HG03354 (cell line): ENCODE measurements at regions not wholly inside any gene's neighbourhood (a gene's known extent, or its start where the extent isn't known, plus 50 kb on each side); places are given as distances from the start of the nearest gene placed in this dataset.
A peak's percentile ranks its signal among the peaks of the same experiment; 100 is the strongest.

Source experiments
- ATAC-seq: cut with Tn5 transposase; IDR thresholded peaks from one replicate; pipeline ENCODE4 v1.9.1; 2021; ENCODE audit warnings: mild to moderate bottlenecking; ENCODE audit not compliant: unreplicated experiment, poor library complexity, severe bottlenecking

DNA sequence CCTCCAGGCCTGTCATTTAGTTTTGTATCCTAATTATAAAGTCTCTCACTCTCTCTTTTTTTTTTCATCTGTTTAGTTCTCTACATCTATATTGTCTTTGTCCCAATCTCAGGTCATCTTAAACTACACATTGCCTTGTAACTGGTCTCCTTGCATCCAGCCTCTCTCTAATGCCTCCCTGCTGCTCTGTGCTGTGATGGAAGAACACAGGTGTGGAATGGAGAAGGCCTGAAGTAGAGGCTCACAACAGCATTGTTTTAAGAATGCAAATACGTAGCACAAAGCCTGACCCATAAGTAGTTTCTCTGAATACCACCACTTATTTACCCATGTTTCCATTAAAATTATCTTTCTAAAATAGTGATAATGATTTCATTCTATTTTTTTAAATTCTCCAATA is 108.8 kb upstream of the FRY start:
- no peak for ATAC-seq

DNA sequence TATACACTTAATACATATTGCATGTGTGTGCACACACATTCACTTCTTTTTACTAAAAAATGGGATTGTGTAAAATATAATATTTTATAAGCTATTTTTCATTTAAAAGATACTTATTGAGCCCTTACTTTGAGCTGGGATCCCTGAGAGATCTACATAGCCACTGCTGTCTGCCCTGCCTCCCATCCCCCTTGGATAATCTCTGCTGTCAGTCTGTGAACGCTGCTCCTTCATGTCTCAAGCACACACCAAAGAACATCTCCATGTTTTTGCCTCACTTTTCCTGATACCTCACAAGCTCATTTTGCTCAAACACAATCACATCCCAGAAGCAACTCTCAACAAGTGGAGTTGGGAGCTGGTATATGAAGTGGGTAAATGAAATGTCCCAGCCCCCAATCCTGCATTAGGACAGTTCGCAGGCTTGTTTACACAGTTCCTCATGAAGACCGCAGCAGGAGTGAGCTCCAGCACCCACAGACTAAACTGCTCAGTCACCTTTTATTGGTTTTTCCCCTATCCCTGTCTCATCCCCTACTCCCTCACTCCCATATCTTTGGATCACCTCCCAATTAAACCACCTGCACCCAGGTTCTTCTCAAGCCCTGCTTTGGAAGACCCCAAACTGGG is 108.3 kb upstream of the FRY start:
- ATAC-seq = no peak

DNA sequence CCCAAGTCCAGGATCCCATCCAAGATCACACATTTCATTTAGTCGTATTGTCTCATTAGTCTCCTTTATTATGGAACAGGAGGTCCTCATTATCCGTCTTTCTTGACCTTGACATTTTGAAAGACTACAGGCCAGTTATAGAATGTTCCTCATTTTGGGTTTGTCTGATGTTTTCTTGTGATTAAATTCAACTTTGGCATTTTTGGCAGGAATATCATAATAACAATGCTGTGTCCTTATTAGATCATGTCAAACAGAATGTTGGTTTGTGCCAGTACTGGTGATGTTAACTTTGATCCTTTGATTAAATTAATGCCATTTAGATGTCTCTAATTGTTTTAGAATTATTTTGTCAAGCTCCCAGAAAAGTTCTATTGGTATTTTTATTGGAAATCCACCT is 106.5 kb upstream of the FRY start:
- no peak for ATAC-seq

DNA sequence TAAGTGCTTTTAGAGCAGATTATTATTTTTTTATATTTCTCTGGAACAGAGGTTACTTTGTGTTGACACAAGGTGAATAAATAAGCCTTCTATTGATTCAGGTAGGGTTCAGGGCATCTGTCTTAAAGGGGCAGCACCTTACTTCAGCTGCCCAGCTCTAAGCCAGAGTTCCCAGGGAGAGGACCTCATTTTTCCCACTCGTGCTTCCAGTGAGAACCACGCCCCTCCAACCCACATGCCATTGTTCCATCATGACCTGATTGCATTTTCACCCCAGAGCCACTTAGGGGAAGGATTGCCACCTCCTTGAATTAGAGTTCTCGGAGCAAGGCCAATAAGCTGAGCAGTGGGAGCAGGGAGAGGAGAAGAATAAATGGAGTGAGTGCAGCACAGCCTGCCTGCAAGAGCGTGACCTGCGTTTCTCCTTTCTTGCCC is 104.3 kb upstream of the FRY start:
- no peak for ATAC-seq

DNA sequence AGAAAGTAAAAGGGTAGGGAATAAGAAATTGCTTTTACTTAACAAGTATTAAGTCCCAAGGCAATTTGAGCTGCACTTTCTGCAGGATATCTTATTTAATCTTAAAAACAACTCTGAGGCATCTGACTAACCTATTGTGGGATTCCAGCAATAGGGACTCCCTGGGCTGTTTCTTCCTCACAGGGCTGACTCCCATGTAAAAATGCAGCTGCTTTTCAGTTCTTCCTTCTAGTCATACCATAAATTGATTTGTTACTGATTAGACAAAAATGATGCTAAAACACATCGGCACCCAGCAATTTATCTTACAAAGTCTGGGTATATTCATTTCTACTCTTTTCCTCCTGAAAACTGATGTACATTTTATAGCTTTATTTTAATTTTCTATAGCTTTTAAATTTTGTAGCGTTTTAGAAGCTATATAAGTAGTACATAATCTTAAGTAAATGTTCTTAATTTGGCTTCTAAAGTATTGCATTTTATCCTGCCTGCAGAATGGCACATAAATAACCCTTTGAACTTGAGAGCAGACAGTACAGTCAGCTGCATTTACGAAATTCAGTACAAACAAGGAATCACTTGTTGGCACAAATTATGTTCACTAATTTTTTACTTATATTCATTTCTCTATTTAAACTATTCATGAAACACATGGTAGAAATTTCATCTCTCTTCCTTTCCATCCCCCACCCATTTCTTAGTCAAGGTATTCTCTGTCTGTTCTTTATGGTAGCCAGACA is 102.4 kb upstream of the FRY start:
- ATAC-seq = no peak

DNA sequence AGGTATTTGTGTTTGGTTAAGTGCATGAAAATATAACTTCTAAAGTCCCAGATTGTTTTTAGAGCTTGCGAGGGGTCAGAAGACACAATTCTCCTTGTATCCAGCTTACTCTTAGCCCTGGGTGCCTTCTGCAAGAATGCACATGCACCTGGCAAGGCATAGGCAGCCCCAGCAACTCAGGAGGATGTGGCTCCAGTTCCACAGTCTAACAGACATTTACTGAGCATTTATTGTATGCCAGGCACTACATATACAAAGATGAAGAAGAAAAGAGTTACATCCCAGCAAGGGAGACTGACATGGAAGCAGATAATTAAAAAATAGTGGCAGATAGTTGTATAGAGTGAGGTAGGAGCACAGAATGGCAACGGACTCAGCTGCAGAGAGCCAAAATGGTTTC is 101.1 kb upstream of the FRY start:
- peak; percentile 31 for ATAC-seq

DNA sequence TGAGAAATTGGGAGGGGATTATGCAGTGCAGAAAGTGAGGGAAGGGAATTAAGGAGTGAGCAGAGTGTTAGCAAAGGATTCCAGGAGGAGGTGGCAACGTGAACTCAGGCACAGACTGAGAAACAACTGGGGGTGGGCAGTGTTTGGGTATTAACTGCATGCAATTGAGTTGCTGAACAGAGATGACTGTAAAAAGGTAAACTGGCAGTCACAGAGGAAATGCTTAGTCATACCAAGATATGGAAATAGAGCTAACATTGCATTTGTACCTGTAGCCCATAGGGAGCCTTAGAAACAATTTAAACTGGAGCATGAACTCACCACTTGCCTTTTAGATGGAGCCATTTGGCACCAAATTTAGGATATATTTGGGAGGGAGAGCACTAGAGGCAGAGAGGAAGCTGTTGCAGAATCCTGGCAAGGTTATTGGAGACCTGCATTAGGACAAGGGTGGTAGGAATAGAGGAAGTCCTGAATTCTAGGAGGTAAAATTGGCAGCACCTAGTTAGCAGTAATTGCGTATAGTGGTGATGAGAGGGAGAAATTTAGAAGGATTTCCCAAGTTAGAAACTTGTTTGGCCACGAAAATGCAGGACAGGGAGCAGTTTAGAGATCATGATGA is 100.6 kb upstream of the FRY start:
- peak; percentile 99 for ATAC-seq

DNA sequence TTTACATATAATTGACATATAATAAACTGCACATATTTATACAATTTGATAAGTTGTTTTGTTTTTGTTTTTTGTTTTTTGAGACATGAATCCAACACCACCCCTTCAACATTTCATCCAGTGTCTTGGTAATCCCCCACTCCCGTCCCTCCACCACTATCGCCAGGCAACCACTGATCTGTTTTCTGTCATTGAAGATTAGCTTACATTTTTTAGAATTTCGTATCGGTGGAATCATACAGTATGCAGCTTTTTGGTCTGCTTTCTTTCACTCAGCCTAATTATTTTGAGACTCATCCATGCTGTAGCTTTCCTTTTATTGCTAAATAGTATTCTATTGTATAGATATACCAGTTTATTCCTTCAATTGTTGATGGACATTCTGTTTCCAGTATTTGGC is 94.1 kb upstream of the FRY start:
- ATAC-seq = no peak

DNA sequence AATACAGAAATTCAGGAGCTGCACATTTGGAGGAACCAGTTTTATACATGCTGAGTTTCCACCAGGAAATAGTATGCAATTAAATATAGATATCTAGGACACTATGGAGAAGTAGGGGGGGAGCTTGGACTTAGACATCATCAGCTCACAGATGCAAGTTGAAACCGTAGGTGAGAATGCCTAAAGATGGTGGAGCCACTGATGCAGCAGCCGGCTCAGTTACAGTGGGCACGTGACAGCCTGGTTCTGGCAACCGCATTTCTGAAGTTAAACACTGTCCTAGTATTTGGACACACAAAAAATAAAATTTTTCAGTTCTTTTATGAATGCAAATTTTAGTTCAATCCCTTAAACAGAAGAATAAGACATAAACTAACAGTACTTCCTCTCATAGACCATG is 91.5 kb upstream of the FRY start:
- ATAC-seq = no peak

DNA sequence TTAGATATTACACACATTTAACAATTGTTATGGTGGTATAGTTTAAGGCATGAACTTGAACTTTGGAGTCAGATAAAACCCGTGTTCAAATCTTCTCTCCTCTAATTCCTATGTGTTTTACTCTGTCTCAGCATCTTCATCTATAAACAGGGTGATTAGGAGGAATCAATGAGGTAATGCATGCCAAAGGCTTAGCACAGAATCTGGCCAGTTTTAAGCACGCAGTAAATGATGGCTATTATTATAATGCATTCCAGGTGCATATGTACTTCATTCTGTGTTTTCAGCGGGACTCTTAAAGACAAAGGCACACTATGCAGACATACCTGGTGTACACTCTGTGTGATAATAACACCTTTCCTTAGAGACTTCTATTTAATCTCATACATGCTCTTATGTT is 88.0 kb upstream of the FRY start:
- no peak for ATAC-seq

DNA sequence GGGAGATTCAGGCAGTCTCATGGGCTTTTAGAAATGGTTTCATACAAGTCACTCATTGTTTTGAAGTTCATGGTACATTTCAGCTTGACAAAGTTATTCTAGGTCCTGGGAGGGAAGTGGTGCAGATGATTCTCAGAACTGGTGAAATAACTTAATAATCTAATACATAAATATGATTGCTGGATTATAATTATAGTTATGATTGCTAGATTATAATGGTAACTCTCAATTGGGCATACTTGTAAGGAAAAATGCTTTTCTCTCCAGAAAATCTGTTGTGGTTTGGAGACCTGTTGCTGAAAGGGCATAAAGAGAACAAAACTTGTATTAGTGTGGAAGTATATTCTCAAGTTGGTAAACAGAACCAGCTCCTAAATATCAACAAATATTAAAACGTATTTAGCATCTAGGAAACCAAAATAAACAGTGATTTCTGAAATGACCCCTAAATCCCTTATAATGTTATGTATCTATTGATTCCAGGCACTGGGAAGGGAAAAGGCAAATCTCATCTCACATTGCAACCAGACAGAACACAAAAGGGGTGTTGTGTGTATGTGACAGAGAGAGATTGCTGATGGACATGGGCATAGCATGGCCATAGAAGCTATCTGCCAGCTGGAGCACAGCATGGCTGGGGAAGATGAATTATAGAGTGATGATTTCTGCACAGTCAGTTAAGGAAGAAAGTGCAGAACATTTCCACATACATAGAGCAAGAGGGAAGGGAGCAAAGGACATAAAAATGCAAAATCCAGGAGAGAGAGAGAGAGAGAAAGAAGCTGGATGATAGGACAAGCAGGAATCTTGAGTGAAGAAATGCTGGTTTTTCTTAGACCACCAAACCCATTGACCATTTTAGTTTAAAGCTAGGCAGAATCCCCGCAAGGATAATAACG is 87.1 kb upstream of the FRY start:
- ATAC-seq = no peak

DNA sequence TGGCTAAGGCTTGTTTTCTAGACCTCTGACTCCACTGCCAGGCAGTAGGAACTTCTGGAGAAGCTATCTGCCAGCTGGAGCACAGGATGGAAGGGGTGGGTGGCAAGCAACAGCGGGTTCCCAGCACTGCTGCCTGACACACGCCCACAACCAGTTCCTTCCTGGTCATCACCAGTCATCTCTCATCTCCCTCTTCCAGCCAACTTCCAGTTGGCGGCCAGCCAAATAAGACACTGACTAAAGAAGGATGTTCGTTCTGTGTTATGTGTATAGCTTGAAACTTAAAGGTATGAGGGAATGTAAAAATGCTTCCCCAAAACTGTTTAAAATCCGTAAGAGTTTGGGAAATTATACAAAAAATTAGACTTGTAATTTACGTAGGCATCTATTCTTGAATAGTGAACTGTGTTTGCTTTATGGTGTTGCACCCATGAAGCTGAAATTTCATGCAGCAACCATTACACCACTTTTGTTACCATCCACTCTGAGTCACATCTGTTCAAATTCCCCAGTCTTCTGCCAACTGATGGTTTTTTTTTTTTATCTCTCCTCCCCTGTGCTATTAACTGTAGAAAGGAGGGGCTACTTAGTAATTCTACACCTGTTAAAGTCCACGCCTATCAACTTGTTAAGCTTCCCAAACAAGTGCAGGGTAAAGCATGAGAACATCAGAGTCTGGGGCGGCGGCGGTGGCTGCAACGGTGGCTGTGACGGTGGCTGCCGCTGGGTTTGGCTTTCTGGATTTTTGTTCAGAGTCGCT is 86.2 kb upstream of the FRY start:
- no peak for ATAC-seq

DNA sequence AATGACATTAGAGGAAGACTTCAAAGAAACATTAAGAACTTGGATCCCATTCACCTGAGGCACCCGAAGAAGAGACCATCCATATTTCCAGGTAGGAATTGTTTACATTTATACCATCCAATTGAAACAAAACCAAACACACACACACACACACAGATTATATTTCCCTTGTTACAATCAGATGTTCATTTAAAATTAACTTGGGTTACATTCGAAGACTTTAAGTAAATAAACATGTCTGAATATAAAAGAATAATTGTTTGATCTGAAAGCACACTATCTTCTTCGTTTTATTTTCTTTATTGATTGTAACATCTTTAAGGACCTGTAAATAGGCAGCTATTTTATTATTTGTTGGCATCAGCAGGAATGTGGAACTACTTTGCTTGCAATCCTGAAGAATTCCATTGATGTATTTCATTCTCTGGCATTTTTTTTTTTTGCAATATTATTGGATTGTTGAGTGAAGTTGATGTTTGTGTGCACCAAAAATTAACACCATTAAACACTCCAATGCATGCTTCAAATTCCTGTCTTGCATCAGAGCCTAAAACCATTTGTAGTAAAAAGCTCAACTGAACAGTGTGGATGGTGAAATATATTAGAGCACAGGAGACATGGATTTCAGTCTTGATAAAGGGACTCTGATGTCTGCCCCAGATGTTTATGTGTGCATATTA is 85.3 kb upstream of the FRY start:
- no peak for ATAC-seq

DNA sequence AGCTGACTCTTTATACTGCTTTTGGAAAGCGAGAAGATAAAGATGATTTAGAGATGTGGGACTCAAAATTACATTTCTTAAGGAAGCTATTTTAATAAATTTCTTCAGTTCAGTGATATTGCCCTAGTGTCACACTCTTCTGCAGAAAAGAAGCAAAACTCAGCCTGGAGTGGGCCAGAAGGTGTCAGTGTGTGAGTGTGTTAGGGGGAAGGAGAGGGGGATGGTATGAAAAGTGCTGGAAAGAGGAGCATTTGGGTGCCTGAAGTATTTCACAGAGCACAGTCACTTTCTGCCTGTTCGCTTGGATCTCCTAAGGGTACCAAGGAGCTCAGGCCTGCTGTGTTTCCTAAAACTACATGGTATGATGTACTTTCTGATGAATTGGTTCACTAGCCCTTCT is 84.5 kb upstream of the FRY start:
- no peak for ATAC-seq

DNA sequence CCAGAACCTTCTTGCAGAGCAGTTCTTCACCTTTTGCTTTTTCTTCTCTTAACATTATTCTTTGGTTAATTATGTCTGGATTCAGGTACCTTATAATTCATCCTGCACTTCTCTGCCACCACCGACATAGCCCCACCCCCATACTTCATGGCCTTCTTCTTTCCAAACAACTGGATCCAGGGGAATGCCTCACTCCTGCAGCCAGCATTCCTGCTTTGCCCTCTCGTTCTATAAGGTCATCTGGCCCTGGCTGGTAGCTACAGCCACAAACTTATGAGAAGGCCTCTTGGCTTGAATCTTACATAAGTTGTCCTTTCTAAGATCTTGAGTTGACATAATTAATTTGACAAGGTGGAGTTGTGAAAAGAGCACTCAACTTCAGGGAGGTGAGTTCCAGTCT is 84.1 kb upstream of the FRY start:
- no peak for ATAC-seq

DNA sequence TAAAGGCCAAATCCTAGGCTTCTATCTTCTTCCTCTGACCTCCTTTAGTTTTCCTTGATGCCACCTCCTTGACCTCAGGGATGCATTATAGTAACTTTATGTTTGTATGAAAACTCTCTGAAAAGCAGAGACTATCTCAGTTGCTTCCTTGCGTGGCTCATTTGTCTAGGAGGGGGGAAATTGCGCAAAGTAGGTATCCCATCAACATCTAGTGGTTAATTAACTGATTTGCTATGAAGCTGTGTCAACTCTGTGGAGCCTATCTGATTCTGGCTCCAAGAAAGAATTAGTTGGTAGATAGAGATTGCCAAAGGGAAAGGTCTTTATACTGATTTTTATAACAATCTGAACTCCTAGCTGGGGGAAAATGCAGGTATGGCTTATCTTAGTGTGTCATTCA is 82.1 kb upstream of the FRY start:
- no peak for ATAC-seq

DNA sequence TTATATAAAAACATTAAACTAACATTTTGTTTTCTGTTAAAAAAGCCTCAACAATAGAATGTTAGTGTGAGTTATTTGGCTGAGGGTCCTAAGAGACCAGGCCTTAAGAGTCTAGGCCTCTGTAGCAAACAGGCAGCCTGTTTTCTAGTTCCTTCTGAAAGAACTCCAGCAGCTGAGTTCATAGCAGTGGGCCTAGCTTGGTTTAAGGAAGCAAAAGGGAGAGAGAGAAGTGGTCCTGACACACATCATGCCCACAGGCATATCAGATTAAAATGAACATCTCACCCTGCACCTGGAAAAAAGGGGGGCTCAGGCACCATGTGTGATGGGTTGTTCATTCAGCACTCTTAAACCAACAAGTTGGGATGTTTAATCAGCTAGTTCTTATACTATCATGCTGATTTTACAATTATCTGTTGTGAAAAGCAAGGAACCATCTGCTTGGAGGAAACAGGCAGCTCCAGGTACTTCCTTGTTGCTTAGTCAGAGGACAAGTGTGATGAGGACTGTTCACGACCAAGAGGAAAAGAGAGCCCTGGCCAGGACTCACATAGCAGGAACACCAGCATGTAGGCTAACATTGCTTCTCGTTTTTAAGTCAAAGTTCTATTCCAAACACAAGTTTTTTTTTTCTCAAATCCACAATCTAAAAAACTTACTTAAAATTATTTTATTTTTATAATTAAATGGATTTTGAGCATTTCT is 81.3 kb upstream of the FRY start:
- no peak for ATAC-seq

DNA sequence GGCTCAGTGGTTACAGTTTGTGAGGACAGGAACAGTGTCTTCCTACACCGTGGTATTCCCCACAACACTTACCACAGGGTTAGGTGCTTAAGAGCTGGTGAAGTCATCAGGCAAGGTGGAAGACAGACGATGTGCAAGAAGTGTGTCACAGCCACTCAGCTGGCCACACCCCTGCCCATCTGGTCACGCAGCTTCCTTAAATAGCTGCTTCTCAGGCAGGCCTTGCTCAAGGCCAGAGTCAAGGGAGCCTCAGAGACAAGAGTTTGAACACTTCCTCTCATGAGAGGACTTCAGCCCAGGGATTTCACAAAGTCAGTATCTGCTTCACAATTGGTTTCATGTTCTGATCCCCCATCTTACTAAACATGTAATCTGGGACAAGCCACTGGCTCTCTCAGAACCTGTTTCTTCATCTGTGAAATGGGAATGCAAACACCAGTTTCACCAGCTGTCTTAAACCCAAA is 80.3 kb upstream of the FRY start:
- ATAC-seq = peak; percentile 93
